ENCODE measurements at regions not wholly inside any gene's neighbourhood (a gene's known extent, or its start where the extent isn't known, plus 50 kb on each side); places are given as distances from the start of the nearest gene placed in this dataset.

DNA sequence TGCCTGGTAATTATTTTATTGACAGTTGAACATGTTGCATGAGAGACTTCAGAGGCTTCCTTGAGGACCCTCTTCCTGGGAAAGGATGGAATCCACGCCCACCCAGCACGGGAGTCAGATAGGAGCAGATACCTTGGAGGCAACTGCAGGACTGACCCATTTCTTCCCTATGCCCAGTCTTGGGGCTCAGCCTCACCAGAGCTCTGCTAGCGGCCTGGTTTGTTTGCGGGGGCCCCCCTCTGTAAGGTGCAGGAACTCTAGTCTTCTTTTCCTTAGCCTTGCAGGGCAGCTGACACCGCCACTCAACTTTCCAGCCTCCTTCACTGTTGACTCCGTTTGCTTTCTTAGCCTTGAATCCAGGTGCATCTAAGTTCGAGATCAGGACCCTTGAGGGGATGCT lies 1032.8 kb downstream of the BRD1 start:
- TF ChIP-seq GATA2 (IDR thresholded peaks at IDR 0.05; ENCODE audit: low read depth, low read length): no peak
- TF ChIP-seq GATA3 (IDR thresholded peaks at IDR 0.05; ENCODE audit: low read depth, low read length): no peak
